Loucy (cell line): ENCODE measurements at regions not wholly inside any gene's neighbourhood (a gene's known extent, or its start where the extent isn't known, plus 50 kb on each side); places are given as distances from the start of the nearest gene placed in this dataset.

Experiments
- H2AFZ ChIP-seq: fragments of 200-600 bp; sonication (generic); 2 replicates; pipeline ENCODE4 v1.6.0; 2016; ENCODE audit warnings: antibody characterized with exemption, mild to moderate bottlenecking, low read length, moderate library complexity
- H3F3A ChIP-seq: fragments of 200-600 bp; 2 replicates; pipeline ENCODE4 v1.6.0; 2016; ENCODE audit warnings: antibody characterized with exemption, low read depth, mild to moderate bottlenecking
- H3K27me3 ChIP-seq: fragments of 200-600 bp; sonication (generic); 2 replicates; pipeline ENCODE4 v1.6.1; 2014; ENCODE audit warnings: low read length, mild to moderate bottlenecking; ENCODE audit not compliant: insufficient read depth, poor library complexity, severe bottlenecking
- H3K36me3 ChIP-seq: fragments of 200-600 bp; sonication (generic); 2 replicates; pipeline ENCODE4 v1.6.1; 2016; ENCODE audit warnings: low read length; ENCODE audit not compliant: insufficient read depth
- H3K4me1 ChIP-seq: fragments of 200-600 bp; sonication (generic); 2 replicates; pipeline ENCODE4 v1.5.1; 2014; ENCODE audit warnings: low read length, mild to moderate bottlenecking; ENCODE audit not compliant: insufficient read depth, poor library complexity, severe bottlenecking
- H3K4me2 ChIP-seq: fragments of 200-600 bp; sonication (generic); 2 replicates; pipeline ENCODE4 v1.6.0; 2014; ENCODE audit warnings: antibody characterized with exemption, low read length, low read depth, mild to moderate bottlenecking; ENCODE audit not compliant: poor library complexity, severe bottlenecking
- H3K4me3 ChIP-seq: fragments of 200-600 bp; sonication (generic); 2 replicates; pipeline ENCODE4 v1.5.1; 2014; ENCODE audit warnings: low read length, mild to moderate bottlenecking, mixed read lengths; ENCODE audit not compliant: poor library complexity, severe bottlenecking
- H3K79me2 ChIP-seq: fragments of 200-600 bp; sonication (generic); 2 replicates; pipeline ENCODE4 v1.6.1; 2014; ENCODE audit warnings: low read length; ENCODE audit not compliant: insufficient read depth
- H3K9ac ChIP-seq: fragments of 200-600 bp; sonication (generic); 2 replicates; pipeline ENCODE4 v1.6.0; 2014; ENCODE audit warnings: mild to moderate bottlenecking, low read depth, low read length, moderate library complexity; ENCODE audit not compliant: poor library complexity, severe bottlenecking
- H3K9me2 ChIP-seq: fragments of 200-600 bp; sonication (generic); replicated peaks from 2 replicates; pipeline ENCODE4 v1.6.1; 2016; ENCODE audit warnings: low read depth, low read length, mixed read lengths
- H3K9me3 ChIP-seq: fragments of 200-600 bp; sonication (generic); 2 replicates; pipeline ENCODE4 v1.6.1; 2014; ENCODE audit warnings: mild to moderate bottlenecking, antibody characterized with exemption, low read length, low read depth; ENCODE audit not compliant: insufficient read depth
- H4K20me1 ChIP-seq: fragments of 200-600 bp; sonication (generic); 2 replicates; pipeline ENCODE4 v1.6.0; 2014; ENCODE audit warnings: antibody characterized with exemption, low read length, mild to moderate bottlenecking; ENCODE audit not compliant: insufficient read depth, poor library complexity, severe bottlenecking
- CTCF ChIP-seq: fragments of 200-600 bp; sonication (generic); conservative IDR thresholded peaks from 2 replicates; pipeline ENCODE4 v1.5.1; 2014; ENCODE audit warnings: mild to moderate bottlenecking, antibody characterized with exemption, low read length
- EZH2phosphoT487 ChIP-seq: fragments of 200-600 bp; IDR thresholded peaks from 2 replicates; pipeline ENCODE4 v1.6.1; 2018; ENCODE audit warnings: antibody characterized with exemption, mild to moderate bottlenecking, moderate library complexity, borderline replicate concordance

GRCh38 chr21:20265707-20266440 is 732.3 kb upstream of the NCAM2 start:
- Histone ChIP-seq H3K9me3 (no peaks in the 10 kb centered on the region), H3K9ac (no peak overlapping the region), H4K20me1 (no peaks in the 10 kb centered on the region), H3K4me2 (no peak overlapping the region), H3F3A (no peaks in the 10 kb centered on the region), H2AFZ (no peak overlapping the region), H3K4me3 (no peak overlapping the region), H3K9me2 (no peaks in the 10 kb centered on the region), H3K4me1 (no peaks in the 10 kb centered on the region), H3K79me2 (no peaks in the 10 kb centered on the region), H3K27me3 (no peaks in the 10 kb centered on the region), H3K36me3 (no peaks in the 10 kb centered on the region)
- TF ChIP-seq EZH2phosphoT487 = no peak
- no peak for TF ChIP-seq CTCF

GRCh38 chr21:20266441-20266710 is 731.8 kb upstream of the NCAM2 start:
- Histone ChIP-seq H4K20me1 (no peaks in the 10 kb centered on the region), H3F3A (no peaks in the 10 kb centered on the region), H3K9me3 (no peaks in the 10 kb centered on the region), H3K9me2 (no peaks in the 10 kb centered on the region), H3K36me3 (no peaks in the 10 kb centered on the region), H2AFZ (no peak overlapping the region), H3K4me2 (no peak overlapping the region), H3K4me3 (no peak overlapping the region), H3K9ac (no peak overlapping the region), H3K27me3 (no peaks in the 10 kb centered on the region), H3K79me2 (no peaks in the 10 kb centered on the region), H3K4me1 (no peaks in the 10 kb centered on the region)
- TF ChIP-seq EZH2phosphoT487 (no peak), CTCF (no peak)

GRCh38 chr21:20270365-20271055 is 727.7 kb upstream of the NCAM2 start:
- Histone ChIP-seq H3K36me3 (no peaks in the 10 kb centered on the region), H4K20me1 (no peaks in the 10 kb centered on the region), H3K4me1 (no peaks in the 10 kb centered on the region), H3K79me2 (no peaks in the 10 kb centered on the region), H3K9me3 (0 out of 2 replicates have a peak, but pooled peaks cover 2% of the 10 kb centered on the region), H3K9me2 (no peaks in the 10 kb centered on the region), H3K9ac (no peak overlapping the region), H3F3A (no peaks in the 10 kb centered on the region), H2AFZ (no peak overlapping the region), H3K4me3 (no peak overlapping the region), H3K27me3 (no peaks in the 10 kb centered on the region), H3K4me2 (no peak overlapping the region)
- TF ChIP-seq EZH2phosphoT487 (no peak), CTCF (no peak)
